ENCODE measurements at regions not wholly inside any gene's neighbourhood (a gene's known extent, or its start where the extent isn't known, plus 50 kb on each side); places are given as distances from the start of the nearest gene placed in this dataset.

GRCh38 chr2:5898667-5899066 is 206.5 kb downstream of the SOX11 start:
- Mint-ChIP-seq H3K4me3 (no peak overlapping the region), H3K9me3 (no peaks in the 10 kb centered on the region), H3K36me3 (ENCODE audit: low read depth) (no peaks in the 10 kb centered on the region), H3K27ac (no peak overlapping the region), H3K27me3 (ENCODE audit: low read depth, poor library complexity) (no peaks in the 10 kb centered on the region), H3K4me1 (no peaks in the 10 kb centered on the region)
- DNase-seq, result no peak
- no peak for TF ChIP-seq CTCF (IDR thresholded peaks at IDR 0.05)

GRCh38 chr2:5905661-5906060 is 213.5 kb downstream of the SOX11 start:
- no peaks in the 10 kb centered on the region for H3K36me3 Mint-ChIP-seq (ENCODE audit: low read depth)
- no peak overlapping the region for H3K4me3 Mint-ChIP-seq
- no peak for DNase-seq
- peaks cover 4% of the 10 kb centered on the region for H3K27me3 Mint-ChIP-seq (ENCODE audit: low read depth, poor library complexity)
- no peak overlapping the region for H3K27ac Mint-ChIP-seq
- H3K4me1 Mint-ChIP-seq, result no peaks in the 10 kb centered on the region
- TF ChIP-seq CTCF (IDR thresholded peaks at IDR 0.05), result no peak
- H3K9me3 Mint-ChIP-seq, result no peaks in the 10 kb centered on the region

GRCh38 chr2:5908071-5908470 is 215.9 kb downstream of the SOX11 start:
- H3K27ac Mint-ChIP-seq, result no peak overlapping the region
- no peaks in the 10 kb centered on the region for H3K9me3 Mint-ChIP-seq
- no peak for TF ChIP-seq CTCF (IDR thresholded peaks at IDR 0.05)
- H3K4me1 Mint-ChIP-seq, result no peaks in the 10 kb centered on the region
- no peaks in the 10 kb centered on the region for H3K36me3 Mint-ChIP-seq (ENCODE audit: low read depth)
- DNase-seq, result no peak
- H3K4me3 Mint-ChIP-seq, result no peak overlapping the region
- peaks cover 4% of the 10 kb centered on the region for H3K27me3 Mint-ChIP-seq (ENCODE audit: low read depth, poor library complexity)

- H3K27me3 Mint-ChIP-seq (ENCODE audit: low read depth, poor library complexity), result peaks cover 4% of the 10 kb centered on the region
- TF ChIP-seq CTCF (IDR thresholded peaks at IDR 0.05), result no peak
- no peak overlapping the region for H3K27ac Mint-ChIP-seq
- peaks cover 8% of the 10 kb centered on the region for H3K9me3 Mint-ChIP-seq
- no peak for DNase-seq
- no peak overlapping the region for H3K4me3 Mint-ChIP-seq
- H3K36me3 Mint-ChIP-seq (ENCODE audit: low read depth), result no peaks in the 10 kb centered on the region
- peaks cover 25% of the 10 kb centered on the region for H3K4me1 Mint-ChIP-seq
These were observed 219.5 kb downstream of the SOX11 start for GRCh38 chr2:5911718-5912117.

GRCh38 chr2:5913711-5914395 is 221.7 kb downstream of the SOX11 start:
- no peak for DNase-seq

More at GRCh38 chr2:5913711-5914395, 221.7 kb downstream of the SOX11 start:
- H3K4me3 Mint-ChIP-seq, result no peak overlapping the region
- H3K9me3 Mint-ChIP-seq, result peaks cover 27% of the 10 kb centered on the region
- no peak overlapping the region for H3K27ac Mint-ChIP-seq
- peaks cover under 1% of the 10 kb centered on the region for H3K27me3 Mint-ChIP-seq (ENCODE audit: low read depth, poor library complexity)
- H3K4me1 Mint-ChIP-seq, result peaks cover 25% of the 10 kb centered on the region
- no peak for TF ChIP-seq CTCF (IDR thresholded peaks at IDR 0.05)
- peaks cover 11% of the 10 kb centered on the region for H3K36me3 Mint-ChIP-seq (ENCODE audit: low read depth)
